Naive B cell (primary cell): ENCODE measurements at regions not wholly inside any gene's neighbourhood (a gene's known extent, or its start where the extent isn't known, plus 50 kb on each side); places are given as distances from the start of the nearest gene placed in this dataset.
"Not testable (repeated sequence)": the region's sequence is repeated elsewhere in the genome, so short reads cannot be mapped to it uniquely, and the experiment has no call there.

ENCODE experiments used
- ATAC-seq, 2 donors: fragments of 150-1000 bp; cut with Tn5 transposase; 2 replicates each; pipeline ENCODE4 v1.10.0; 2021; ENCODE audit warnings: low read depth in 2 of 2, mild to moderate bottlenecking in 2 of 2, moderate library complexity in 2 of 2
- DNase-seq: peaks from one replicate; pipeline ENCODE4 v3.0.0; 2022
- H3K27ac Mint-ChIP-seq, 6 donors: one replicate each; pipeline ENCODE4 v1.8.0; 2020 to 2022; ENCODE audit warnings: mild to moderate bottlenecking in 6 of 6, mixed read lengths in 6 of 6, moderate library complexity in 5 of 6, inconsistent platforms in 2 of 6
- H3K27me3 Mint-ChIP-seq, 3 donors: one replicate each; pipeline ENCODE4 v1.8.0; 2021 to 2022; ENCODE audit warnings: mixed read lengths in 3 of 3, mild to moderate bottlenecking in 1 of 3
- H3K36me3 Mint-ChIP-seq, 2 donors: one replicate each; pipeline ENCODE4 v1.8.0; 2020 to 2022; ENCODE audit warnings: mixed read lengths in 2 of 2, inconsistent platforms in 1 of 2, mild to moderate bottlenecking in 1 of 2
- H3K4me1 Mint-ChIP-seq, 3 donors: one replicate each; pipeline ENCODE4 v1.8.0; 2020 to 2022; ENCODE audit warnings: mixed read lengths in 3 of 3, inconsistent platforms in 1 of 3, mild to moderate bottlenecking in 1 of 3, moderate library complexity in 1 of 3
- H3K4me3 Mint-ChIP-seq, 8 donors: one replicate each; pipeline ENCODE4 v1.8.0; 2020 to 2022; ENCODE audit warnings: mild to moderate bottlenecking in 8 of 8, mixed read lengths in 8 of 8, moderate library complexity in 8 of 8, inconsistent platforms in 2 of 8
- H3K9me3 Mint-ChIP-seq, 7 donors: one replicate each; pipeline ENCODE4 v1.8.0; 2020 to 2022; ENCODE audit warnings: mixed read lengths in 7 of 7, mild to moderate bottlenecking in 5 of 7, inconsistent platforms in 2 of 7, moderate library complexity in 1 of 7

GRCh38 chr21:35720208-35720731, 340.1 kb downstream of the SETD4 start:
- Mint-ChIP-seq H3K36me3 (peaks cover 6% of the 10 kb centered on the region in 2 donors), H3K27ac (no peak overlapping the region), H3K4me3 (no peak overlapping the region), H3K9me3 (peaks cover under 1 to 9% (median 4%) of the 10 kb centered on the region in 7 donors), H3K27me3 (peaks cover 36 to 55% (median 41%) of the 10 kb centered on the region in 3 donors), H3K4me1 (no peaks in the 10 kb centered on the region)
- DNase-seq (no peak), ATAC-seq (no peak)

- Mint-ChIP-seq H3K4me1 (no peaks in the 10 kb centered on the region), H3K27ac (no peak overlapping the region), H3K27me3 (peaks cover 31 to 57% (median 40%) of the 10 kb centered on the region in 3 donors), H3K9me3 (peaks cover 0 to 9% (median 4%) of the 10 kb centered on the region in 7 donors), H3K36me3 (peaks cover 6% of the 10 kb centered on the region in 2 donors), H3K4me3 (no peak overlapping the region)
- no peak for DNase-seq
- ATAC-seq = no peak
Measured at GRCh38 chr21:35719080-35719479, 341.2 kb downstream of the SETD4 start.

- Mint-ChIP-seq H3K27ac (no peak overlapping the region), H3K27me3 (peaks cover 29 to 42% (median 35%) of the 10 kb centered on the region in 3 donors), H3K36me3 (peaks cover 1 to 3% of the 10 kb centered on the region in 2 donors), H3K4me3 (no peak overlapping the region), H3K4me1 (no peaks in the 10 kb centered on the region), H3K9me3 (peaks cover 0 to 6% (median 2%) of the 10 kb centered on the region in 7 donors)
- no peak for ATAC-seq
- no peak for DNase-seq
Measured at GRCh38 chr21:35716876-35717565, 343.3 kb downstream of the SETD4 start.

GRCh38 chr21:35713914-35714313, 346.4 kb downstream of the SETD4 start:
- ATAC-seq = no peak
- peak overlapping the region in 1 of 8 donors; percentile 8 for H3K4me3 Mint-ChIP-seq

GRCh38 chr21:35711661-35712060, 348.7 kb downstream of the SETD4 start:
- no peak overlapping the region for H3K27ac Mint-ChIP-seq
- no peak overlapping the region for H3K4me3 Mint-ChIP-seq
- no peak for ATAC-seq
- peaks cover 29 to 31% (median 30%) of the 10 kb centered on the region in 3 donors for H3K27me3 Mint-ChIP-seq
- H3K9me3 Mint-ChIP-seq = peaks cover 0 to 6% (median 0%) of the 10 kb centered on the region in 7 donors
- no peaks in the 10 kb centered on the region for H3K36me3 Mint-ChIP-seq
- no peaks in the 10 kb centered on the region for H3K4me1 Mint-ChIP-seq
- no peak for DNase-seq

More at GRCh38 chr21:35713914-35714313, 346.4 kb downstream of the SETD4 start:
- DNase-seq = no peak
- H3K9me3 Mint-ChIP-seq = peaks cover 0 to 6% (median 0%) of the 10 kb centered on the region in 7 donors
- H3K36me3 Mint-ChIP-seq = no peaks in the 10 kb centered on the region
- peaks cover 21 to 35% (median 31%) of the 10 kb centered on the region in 3 donors for H3K27me3 Mint-ChIP-seq
- H3K27ac Mint-ChIP-seq = no peak overlapping the region
- no peaks in the 10 kb centered on the region for H3K4me1 Mint-ChIP-seq

DNA sequence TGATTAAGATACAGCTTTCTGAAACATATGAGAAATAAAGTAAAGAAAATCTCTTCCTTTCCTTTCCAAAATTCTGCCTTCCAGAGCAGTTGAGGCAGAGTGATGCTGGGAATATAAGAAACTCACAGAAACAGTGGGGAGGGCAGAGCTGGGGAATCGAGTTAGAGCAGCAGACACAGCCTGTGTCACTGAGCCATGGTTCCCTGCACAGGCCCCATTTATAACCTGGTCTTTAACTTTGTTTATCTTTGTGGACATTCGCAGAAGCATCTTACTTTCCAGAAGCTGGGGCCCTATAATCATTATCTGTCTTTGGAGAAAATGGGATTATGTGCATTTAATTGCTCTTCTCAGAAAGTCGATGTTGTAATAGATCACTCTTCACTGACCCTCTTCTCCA, 349.1 kb downstream of the SETD4 start:
- DNase-seq (no peak), ATAC-seq (no peak)
- peaks cover 30 to 36% (median 32%) of the 10 kb centered on the region in 3 donors for H3K27me3 Mint-ChIP-seq
- no peaks in the 10 kb centered on the region for H3K4me1 Mint-ChIP-seq
- peaks cover 0 to 6% (median 0%) of the 10 kb centered on the region in 7 donors for H3K9me3 Mint-ChIP-seq
- H3K27ac Mint-ChIP-seq = no peak overlapping the region
- no peak overlapping the region for H3K4me3 Mint-ChIP-seq
- no peaks in the 10 kb centered on the region for H3K36me3 Mint-ChIP-seq

- H3K27me3 Mint-ChIP-seq = peaks cover 31 to 41% (median 32%) of the 10 kb centered on the region in 3 donors
- ATAC-seq, H3K4me3 Mint-ChIP-seq: not testable (repeated sequence)
Measured at GRCh38 chr21:35709990-35710389, 350.3 kb downstream of the SETD4 start.

GRCh38 chr21:35705888-35706287, 354.4 kb downstream of the SETD4 start:
- ATAC-seq (no peak), DNase-seq (no peak)
- Mint-ChIP-seq H3K4me1 (no peaks in the 10 kb centered on the region), H3K27me3 (peaks cover 39 to 52% (median 50%) of the 10 kb centered on the region in 3 donors), H3K27ac (no peak overlapping the region), H3K4me3 (no peak overlapping the region), H3K9me3 (peaks cover 0 to 4% (median 0%) of the 10 kb centered on the region in 7 donors), H3K36me3 (no peaks in the 10 kb centered on the region)

More at GRCh38 chr21:35709990-35710389, 350.3 kb downstream of the SETD4 start:
- not testable (repeated sequence) for H3K27ac Mint-ChIP-seq, H3K36me3 Mint-ChIP-seq, H3K9me3 Mint-ChIP-seq, DNase-seq, H3K4me1 Mint-ChIP-seq

DNA sequence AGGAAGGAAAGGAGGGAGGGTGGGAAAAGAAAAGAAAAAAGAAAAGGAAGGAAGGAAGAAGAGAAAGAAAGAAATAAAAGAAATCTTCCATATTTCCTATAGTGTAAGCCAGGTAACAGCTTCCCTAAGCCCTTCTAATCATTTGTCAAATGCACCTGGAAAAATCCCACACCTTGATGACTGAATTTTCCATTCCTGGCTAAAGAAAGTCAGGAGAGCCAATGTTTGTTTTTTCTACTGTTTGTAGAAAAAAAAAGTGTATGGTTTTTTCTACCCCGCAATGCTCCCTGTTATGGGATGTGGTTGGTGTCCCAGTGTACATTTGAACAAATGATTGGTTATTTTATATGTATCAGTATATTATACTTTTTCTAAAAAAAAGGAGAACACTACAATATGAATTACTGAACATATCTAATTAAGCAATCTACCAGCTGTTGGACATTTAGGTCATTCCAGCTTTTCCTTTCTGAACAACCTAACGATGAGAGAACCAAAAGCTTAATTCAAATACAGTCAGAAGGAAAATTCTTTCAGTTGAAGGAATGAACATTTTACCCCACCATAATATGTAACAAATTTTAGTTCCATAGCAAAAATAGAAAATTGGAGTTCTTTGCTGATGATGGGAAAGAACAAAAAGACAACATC, 355.0 kb downstream of the SETD4 start:
- Mint-ChIP-seq H3K27me3 (peaks cover 43 to 57% (median 55%) of the 10 kb centered on the region in 3 donors), H3K9me3 (peaks cover 0 to 4% (median 0%) of the 10 kb centered on the region in 7 donors), H3K36me3 (no peaks in the 10 kb centered on the region), H3K27ac (no peak overlapping the region), H3K4me3 (no peak overlapping the region), H3K4me1 (no peaks in the 10 kb centered on the region)
- ATAC-seq = no peak
- DNase-seq = no peak

GRCh38 chr21:35703704-35704103, 356.6 kb downstream of the SETD4 start:
- ATAC-seq = no peak

DNA sequence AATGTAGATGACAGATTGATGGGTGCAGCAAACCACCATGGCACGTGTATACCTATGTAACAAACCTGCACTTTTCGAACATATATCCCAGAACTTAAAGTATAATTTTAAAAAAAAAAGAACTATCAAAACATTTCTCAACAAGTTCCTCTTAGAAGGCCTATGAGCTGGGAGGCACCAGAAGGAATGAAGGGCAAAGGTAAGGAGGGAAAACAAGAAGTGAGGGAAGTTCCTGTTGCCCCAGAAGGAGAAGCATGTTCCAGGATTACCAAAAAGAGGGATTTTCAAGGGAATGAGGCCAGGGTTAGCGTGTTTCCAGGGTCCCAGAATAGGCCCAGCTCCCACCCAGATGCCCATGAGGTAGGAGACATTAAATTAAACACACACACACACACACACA, 361.0 kb downstream of the SETD4 start:
- Mint-ChIP-seq H3K27me3 (peaks cover 30 to 44% (median 31%) of the 10 kb centered on the region in 3 donors), H3K27ac (no peak overlapping the region), H3K36me3 (no peaks in the 10 kb centered on the region), H3K4me3 (no peak overlapping the region), H3K9me3 (no peaks in the 10 kb centered on the region), H3K4me1 (no peaks in the 10 kb centered on the region)
- ATAC-seq (no peak), DNase-seq (no peak)

More at GRCh38 chr21:35703704-35704103, 356.6 kb downstream of the SETD4 start:
- Mint-ChIP-seq H3K36me3 (no peaks in the 10 kb centered on the region), H3K27ac (no peak overlapping the region), H3K4me3 (no peak overlapping the region), H3K27me3 (peaks cover 43 to 65% (median 49%) of the 10 kb centered on the region in 3 donors), H3K4me1 (no peaks in the 10 kb centered on the region), H3K9me3 (no peaks in the 10 kb centered on the region)
- no peak for DNase-seq

GRCh38 chr21:35697321-35697808, 363.0 kb downstream of the SETD4 start:
- DNase-seq (no peak), ATAC-seq (no peak)
- Mint-ChIP-seq H3K9me3 (no peaks in the 10 kb centered on the region), H3K36me3 (no peaks in the 10 kb centered on the region), H3K27me3 (peaks cover 15 to 31% (median 16%) of the 10 kb centered on the region in 3 donors), H3K4me3 (no peak overlapping the region), H3K4me1 (no peaks in the 10 kb centered on the region), H3K27ac (no peak overlapping the region)

- Mint-ChIP-seq H3K27ac (no peak overlapping the region), H3K27me3 (peaks cover 15 to 30% (median 16%) of the 10 kb centered on the region in 3 donors), H3K4me3 (no peak overlapping the region), H3K4me1 (no peaks in the 10 kb centered on the region), H3K36me3 (no peaks in the 10 kb centered on the region), H3K9me3 (peaks cover 0 to 4% (median 0%) of the 10 kb centered on the region in 7 donors)
- no peak for DNase-seq
- no peak for ATAC-seq
Measured at GRCh38 chr21:35696644-35697043, 363.7 kb downstream of the SETD4 start.
